Breast epithelium (tissue), 3 donors: ENCODE measurements at regions not wholly inside any gene's neighbourhood (a gene's known extent, or its start where the extent isn't known, plus 50 kb on each side); places are given as distances from the start of the nearest gene placed in this dataset.
"Not testable (repeated sequence)": the region's sequence is repeated elsewhere in the genome, so short reads cannot be mapped to it uniquely, and the experiment has no call there.

ENCODE experiments used
- POLR2AphosphoS5 ChIP-seq, 3 donors: sonication (generic); formaldehyde crosslinking; IDR thresholded peaks; one replicate each; pipeline ENCODE4 v1.6.1; 2017; ENCODE audit warnings: antibody characterized with exemption in 3 of 3
- TF ChIP-seq, protein P1 (sequence below), 3 donors: fragments of 450-650 bp; IDR thresholded peaks; one replicate each; pipeline ENCODE4 v1.5.1; 2016 to 2017; ENCODE audit warnings: antibody characterized with exemption in 3 of 3, mild to moderate bottlenecking in 3 of 3, moderate library complexity in 3 of 3

- TF ChIP-seq, protein P1, sequence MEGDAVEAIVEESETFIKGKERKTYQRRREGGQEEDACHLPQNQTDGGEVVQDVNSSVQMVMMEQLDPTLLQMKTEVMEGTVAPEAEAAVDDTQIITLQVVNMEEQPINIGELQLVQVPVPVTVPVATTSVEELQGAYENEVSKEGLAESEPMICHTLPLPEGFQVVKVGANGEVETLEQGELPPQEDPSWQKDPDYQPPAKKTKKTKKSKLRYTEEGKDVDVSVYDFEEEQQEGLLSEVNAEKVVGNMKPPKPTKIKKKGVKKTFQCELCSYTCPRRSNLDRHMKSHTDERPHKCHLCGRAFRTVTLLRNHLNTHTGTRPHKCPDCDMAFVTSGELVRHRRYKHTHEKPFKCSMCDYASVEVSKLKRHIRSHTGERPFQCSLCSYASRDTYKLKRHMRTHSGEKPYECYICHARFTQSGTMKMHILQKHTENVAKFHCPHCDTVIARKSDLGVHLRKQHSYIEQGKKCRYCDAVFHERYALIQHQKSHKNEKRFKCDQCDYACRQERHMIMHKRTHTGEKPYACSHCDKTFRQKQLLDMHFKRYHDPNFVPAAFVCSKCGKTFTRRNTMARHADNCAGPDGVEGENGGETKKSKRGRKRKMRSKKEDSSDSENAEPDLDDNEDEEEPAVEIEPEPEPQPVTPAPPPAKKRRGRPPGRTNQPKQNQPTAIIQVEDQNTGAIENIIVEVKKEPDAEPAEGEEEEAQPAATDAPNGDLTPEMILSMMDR (IDR thresholded peaks at IDR 0.05), result not testable (repeated sequence)
- TF ChIP-seq POLR2AphosphoS5 (IDR thresholded peaks at IDR 0.05), result not testable (repeated sequence)
Measured at GRCh38 chr2:132289138-132289537, 127.4 kb upstream of the ANKRD30BL start.
